ENCODE measurements at regions not wholly inside any gene's neighbourhood (a gene's known extent, or its start where the extent isn't known, plus 50 kb on each side); places are given as distances from the start of the nearest gene placed in this dataset.

DNA sequence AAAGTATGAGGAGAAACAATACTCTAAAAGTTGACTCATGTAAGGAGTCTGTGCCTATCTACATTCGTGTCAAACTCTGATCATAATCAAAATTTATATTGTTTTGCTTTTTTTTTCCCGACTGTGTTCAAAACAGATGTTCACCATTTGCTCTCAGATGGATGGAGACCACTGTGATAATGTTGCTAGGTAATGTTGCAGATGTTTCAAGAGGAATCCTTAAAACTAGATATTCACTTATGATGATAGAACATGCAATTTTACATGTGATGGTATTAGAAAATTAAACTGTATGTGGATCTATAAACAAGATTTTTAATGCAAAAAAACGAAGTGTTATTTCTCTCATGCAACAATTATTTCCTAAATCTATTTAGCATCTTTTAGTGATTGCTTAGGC lies 1080.1 kb downstream of the REEP3 start:
- TF ChIP-seq POLR2A (IDR thresholded peaks at IDR 0.05) = no peak
- TF ChIP-seq, protein P1, sequence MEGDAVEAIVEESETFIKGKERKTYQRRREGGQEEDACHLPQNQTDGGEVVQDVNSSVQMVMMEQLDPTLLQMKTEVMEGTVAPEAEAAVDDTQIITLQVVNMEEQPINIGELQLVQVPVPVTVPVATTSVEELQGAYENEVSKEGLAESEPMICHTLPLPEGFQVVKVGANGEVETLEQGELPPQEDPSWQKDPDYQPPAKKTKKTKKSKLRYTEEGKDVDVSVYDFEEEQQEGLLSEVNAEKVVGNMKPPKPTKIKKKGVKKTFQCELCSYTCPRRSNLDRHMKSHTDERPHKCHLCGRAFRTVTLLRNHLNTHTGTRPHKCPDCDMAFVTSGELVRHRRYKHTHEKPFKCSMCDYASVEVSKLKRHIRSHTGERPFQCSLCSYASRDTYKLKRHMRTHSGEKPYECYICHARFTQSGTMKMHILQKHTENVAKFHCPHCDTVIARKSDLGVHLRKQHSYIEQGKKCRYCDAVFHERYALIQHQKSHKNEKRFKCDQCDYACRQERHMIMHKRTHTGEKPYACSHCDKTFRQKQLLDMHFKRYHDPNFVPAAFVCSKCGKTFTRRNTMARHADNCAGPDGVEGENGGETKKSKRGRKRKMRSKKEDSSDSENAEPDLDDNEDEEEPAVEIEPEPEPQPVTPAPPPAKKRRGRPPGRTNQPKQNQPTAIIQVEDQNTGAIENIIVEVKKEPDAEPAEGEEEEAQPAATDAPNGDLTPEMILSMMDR (IDR thresholded peaks at IDR 0.05) = no peak
